ENCODE measurements at regions not wholly inside any gene's neighbourhood (a gene's known extent, or its start where the extent isn't known, plus 50 kb on each side); places are given as distances from the start of the nearest gene placed in this dataset.

- no peak for DNase-seq
Measured at GRCh38 chr2:122135021-122135937, 379.8 kb downstream of the TSN start.

GRCh38 chr2:122136056-122136455 is 380.6 kb downstream of the TSN start:
- peak; percentile 3 for DNase-seq

GRCh38 chr2:122138561-122138960 is 383.1 kb downstream of the TSN start:
- no peak for DNase-seq

GRCh38 chr2:122139739-122140420 is 384.4 kb downstream of the TSN start:
- DNase-seq, result no peak

- DNase-seq, result no peak
Measured at GRCh38 chr2:122144884-122145283, 389.4 kb downstream of the TSN start.

GRCh38 chr2:122145856-122146255 is 390.4 kb downstream of the TSN start:
- DNase-seq, result no peak

GRCh38 chr2:122148128-122148767 is 392.8 kb downstream of the TSN start:
- DNase-seq, result no peak

GRCh38 chr2:122150524-122151280 is 395.3 kb downstream of the TSN start:
- no peak for DNase-seq

- DNase-seq, result no peak
Measured at GRCh38 chr2:122152571-122152970, 397.1 kb downstream of the TSN start.

- no peak for DNase-seq
Measured at GRCh38 chr2:122156176-122156890, 400.9 kb downstream of the TSN start.

- DNase-seq, result no peak
Measured at GRCh38 chr2:122157158-122157557, 401.7 kb downstream of the TSN start.

- no peak for DNase-seq
Measured at GRCh38 chr2:122163617-122164016, 408.2 kb downstream of the TSN start.

- DNase-seq, result no peak
Measured at GRCh38 chr2:122164964-122165363, 409.5 kb downstream of the TSN start.

GRCh38 chr2:122166820-122167219 is 411.4 kb downstream of the TSN start:
- no peak for DNase-seq

- no peak for DNase-seq
Measured at GRCh38 chr2:122167515-122167914, 412.1 kb downstream of the TSN start.

- no peak for DNase-seq
Measured at GRCh38 chr2:122168799-122169198, 413.3 kb downstream of the TSN start.

GRCh38 chr2:122172812-122173211 is 417.4 kb downstream of the TSN start:
- no peak for DNase-seq

- DNase-seq, result no peak
Measured at GRCh38 chr2:122174061-122174460, 418.6 kb downstream of the TSN start.

GRCh38 chr2:122179492-122180165 is 424.2 kb downstream of the TSN start:
- no peak for DNase-seq

- no peak for DNase-seq
Measured at GRCh38 chr2:122180972-122181371, 425.5 kb downstream of the TSN start.

- DNase-seq, result no peak
Measured at GRCh38 chr2:122182616-122183355, 427.3 kb downstream of the TSN start.

Measured in NCI-H1436 (cell line).